ENCODE measurements at regions not wholly inside any gene's neighbourhood (a gene's known extent, or its start where the extent isn't known, plus 50 kb on each side); places are given as distances from the start of the nearest gene placed in this dataset.

DNA sequence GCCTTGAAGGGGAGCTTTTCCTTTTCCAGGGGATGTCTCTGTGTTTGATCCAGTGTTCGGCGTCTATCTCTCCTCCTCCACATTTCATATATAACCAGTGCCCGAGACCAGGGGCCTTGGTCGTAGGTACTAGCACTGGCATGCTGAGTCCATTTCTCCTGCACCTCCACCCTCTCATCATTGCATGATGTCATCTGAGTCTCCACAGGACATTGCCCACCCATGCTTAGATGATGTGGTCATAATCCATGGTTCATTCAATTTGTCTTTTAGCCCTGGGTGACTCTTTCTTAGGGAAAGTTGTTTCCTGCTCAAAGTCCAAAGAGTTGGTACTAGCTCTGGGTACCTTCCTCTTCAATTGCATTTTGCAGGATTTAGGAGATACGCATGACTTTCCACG, 328.1 kb downstream of the BCL11B start:
- DNase-seq (ENCODE audit: low spot score): no peak

DNA sequence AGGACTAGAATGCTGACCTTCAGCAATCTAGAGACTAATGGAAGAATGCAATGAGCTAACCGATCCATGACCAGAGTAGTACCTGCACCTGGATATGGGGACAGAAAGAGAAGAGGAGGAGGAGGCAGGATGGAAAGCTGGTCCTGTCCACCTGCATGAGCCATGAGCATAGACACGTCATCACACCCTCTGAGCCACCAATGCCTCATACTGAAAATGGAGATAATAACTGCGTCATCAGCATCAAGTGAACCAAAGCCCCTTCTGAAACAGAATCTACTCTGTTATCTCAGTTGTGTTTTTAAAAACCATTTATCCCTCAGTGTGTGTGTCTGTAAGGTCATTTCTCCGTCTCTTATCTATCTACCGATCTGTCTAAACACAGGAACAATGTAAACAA, 327.0 kb downstream of the BCL11B start:
- no peak for DNase-seq (ENCODE audit: low spot score)

DNA sequence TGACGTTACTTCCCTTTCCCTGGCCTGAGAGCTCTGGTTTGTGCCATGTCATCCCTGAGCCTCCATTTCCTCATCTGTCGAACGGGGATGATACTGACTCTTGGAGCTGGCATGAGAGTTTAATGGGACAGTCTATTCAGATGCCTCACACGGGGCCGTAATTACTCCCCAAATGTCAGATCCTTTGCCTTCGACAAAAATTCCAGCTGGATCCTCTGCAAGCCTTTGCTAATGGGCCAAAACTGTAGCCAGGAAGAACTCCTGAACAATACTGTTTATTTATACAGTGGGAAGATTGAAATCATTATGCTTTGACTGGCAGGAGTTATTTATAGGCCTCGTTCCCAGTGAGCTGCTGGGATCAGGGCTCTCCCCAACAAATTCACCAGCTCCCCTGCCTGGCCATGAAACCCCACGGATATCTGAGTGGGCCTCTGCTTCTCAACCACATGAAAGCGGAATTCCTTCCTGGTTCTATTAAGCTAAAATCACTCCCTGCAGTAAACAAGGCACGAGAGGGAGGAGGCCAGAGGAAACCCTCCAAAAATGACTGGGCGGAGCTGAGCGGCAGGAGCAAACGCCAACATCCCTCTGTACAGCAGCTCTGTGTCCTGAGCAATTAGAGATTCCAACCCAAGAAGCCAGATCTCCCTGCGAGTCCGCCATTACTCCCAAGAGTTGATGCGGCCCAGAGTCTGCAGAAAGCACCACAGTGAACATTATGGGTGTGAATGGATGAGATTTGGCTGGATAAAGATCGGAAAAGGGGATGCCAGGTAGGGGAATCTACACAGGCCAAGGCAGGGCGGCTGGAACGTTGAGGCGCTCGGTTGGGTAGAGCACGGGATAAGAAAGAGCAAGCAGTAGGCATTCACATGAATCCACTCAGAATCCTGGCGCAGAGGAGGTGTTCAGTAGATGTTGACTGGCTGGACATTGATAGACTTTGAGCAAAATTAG, 326.1 kb downstream of the BCL11B start:
- no peak for DNase-seq (ENCODE audit: low spot score)

DNA sequence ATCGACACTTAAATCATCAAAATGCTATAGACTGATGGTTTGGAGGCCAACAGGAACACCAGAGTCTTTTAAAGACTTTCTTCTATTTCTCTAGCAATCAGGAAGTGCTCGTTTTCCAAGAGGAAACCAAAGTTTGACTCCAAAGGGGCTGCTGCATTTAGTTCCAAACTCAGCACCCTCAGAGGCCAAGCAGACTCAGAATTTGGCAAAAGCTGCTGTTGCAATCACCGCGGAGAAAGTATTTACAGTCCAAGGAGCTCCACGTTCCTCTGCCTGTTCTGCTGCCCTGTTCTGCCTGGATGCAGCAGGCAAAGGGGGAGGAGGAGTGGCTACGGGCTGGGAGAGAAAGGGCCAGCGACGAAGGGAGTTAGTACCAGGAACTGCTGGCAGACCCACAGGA, 325.1 kb downstream of the BCL11B start:
- no peak for DNase-seq (ENCODE audit: low spot score)

DNA sequence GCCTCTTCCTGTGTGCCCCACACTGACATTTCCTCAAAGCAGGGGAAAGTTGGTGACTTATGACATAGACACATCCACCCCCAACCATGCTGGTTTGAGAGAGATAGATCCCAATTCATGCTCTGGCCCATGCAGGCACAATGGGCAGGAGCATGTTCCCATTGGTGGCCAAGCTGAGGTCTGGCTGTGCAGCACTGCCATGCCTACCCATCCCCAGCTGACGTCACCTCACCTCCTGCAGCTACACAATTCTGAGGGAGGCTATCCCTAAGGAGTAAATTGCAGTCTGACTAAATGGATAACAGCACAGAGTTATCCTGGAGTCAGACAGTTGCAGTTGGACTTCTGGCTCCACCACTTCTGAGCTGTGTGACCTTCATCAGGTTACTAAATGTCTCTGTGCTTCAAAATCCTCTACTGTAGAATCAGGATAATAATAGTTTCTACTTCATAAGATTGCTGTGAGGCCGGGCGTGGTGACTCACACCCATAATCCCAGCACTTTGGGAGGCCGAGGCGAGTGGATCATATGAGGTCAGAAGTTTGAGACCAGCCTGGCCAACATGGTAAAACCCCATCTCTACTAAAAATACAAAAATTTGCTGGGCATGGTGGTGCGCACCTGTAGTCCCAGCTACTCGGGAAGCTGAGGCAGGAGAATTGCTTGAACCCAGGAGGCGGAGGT, 323.9 kb downstream of the BCL11B start:
- no peak for DNase-seq (ENCODE audit: low spot score)

DNA sequence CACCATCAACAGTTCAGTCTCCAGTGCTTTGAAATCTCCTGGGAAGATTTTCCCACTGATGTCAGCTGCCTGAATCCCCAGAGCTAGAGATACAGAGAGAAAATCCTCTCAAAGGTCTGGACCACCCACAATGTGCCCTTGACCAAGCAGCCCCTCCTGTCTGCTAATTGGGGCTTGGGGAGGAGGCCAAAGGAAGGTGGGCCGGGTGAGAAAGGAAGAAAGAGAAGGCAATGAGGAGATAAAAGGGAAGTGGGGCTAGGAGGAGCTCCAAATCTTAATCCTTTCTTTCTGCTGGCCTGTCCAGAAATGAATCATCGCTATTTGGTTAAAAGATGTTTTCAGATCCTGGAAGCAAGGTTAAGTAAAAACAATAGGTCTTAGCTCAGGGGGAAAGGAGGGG, 322.9 kb downstream of the BCL11B start:
- no peak for DNase-seq (ENCODE audit: low spot score)

DNA sequence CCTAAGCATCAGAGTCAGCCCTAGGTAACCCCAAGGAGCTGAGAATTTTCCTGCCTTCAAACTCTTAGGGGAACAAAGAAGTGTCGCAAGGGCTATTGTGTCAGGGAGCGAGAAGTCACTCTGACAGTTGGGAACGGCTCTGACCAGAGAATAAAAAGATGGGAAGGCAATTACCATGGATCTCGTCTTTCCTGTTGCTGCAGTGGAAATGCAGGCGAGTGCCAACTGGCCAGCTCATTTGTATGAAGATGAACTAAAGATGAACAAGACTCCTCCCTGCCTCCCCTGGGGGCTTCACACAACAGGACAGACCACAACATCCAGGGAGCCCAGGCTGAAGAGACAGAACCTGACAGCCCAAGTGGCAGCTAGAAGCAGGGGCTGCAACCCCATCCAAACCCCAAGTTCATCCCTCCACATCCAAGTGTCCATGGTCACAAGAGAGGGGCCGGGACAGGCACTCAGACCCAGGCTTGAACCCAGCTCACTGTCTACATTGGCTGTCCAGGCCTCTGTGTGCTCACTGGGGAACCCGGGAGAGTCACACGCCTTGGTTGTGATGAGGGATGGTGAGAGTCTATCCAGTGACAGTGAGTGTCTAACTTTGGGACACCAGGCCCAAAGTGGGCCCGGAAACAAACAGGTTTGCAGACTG, 322.4 kb downstream of the BCL11B start:
- DNase-seq (ENCODE audit: low spot score): no peak

DNA sequence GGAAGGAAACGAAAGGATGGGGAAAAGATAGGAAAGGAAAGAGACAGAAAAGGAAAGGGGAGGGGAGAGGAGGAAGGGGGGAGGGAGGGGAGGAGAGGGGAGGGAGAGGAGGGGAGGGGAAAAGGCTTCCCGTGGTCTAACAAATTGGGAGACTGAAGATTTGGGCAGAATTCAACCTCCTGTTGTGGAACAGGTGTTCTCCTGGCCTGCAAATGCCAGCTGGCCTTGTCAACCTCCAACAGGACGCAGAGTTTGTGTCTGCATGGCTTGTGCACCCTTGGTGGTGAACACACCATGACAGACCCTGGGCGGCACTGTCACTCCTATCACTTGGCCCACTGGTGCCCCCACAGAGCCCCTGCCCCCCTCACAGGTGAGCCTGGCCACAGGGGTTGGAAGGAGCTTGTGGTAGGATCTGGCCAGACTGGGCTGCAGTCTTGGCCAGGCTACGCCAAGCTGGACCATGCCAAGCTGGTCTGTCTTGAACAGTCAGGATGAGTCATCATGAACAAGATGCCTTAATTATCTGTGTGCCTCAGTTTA, 321.6 kb downstream of the BCL11B start:
- no peak for DNase-seq (ENCODE audit: low spot score)

DNA sequence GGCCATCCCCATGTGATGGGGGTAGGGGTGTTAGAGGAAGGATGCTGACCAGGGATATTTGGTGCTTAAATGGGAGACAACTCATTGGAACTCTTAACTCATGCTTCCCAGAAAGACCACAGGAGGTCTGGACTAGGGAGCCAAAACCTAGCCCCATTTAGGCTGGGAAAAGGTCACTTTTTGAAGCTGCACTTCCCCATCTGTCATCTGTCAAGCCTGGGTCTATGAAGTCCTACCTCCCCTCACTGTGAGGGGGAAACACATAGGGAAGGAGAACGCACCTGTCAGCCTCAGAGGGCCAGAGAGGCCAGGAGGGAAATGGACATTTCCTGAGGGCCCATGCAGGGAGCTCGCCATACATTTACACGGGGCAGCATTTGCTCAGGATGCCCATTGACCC, 321.0 kb downstream of the BCL11B start:
- DNase-seq (ENCODE audit: low spot score): no peak

DNA sequence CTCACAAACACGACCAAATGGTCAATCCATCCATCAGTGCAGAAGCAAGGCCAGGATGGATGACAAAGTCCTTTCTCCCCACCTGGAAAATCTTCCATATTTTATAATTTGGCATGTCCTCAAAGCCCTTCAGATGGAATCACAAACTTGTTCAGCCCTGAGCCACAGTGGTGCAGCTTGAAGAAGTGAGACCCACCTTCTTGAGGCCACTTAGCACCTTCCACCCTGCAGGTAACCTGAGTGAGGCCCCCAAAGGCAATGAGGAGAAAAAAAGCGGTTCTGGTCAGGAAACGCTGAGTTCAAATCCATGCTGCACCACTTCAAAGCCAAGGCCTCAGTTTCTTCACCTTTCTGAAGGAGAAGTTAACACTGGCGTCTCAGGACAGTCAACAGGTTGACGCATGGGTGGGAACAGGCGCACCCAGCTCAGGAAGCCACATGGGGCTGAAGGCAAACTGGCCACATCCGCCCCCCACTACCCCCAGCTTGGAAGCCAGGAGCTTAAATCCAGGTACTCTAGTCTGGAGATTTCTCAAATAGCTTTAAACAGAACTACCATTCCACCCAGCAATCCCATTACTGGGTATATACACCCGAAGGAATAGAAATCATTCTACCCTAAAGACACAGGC, 320.4 kb downstream of the BCL11B start:
- DNase-seq (ENCODE audit: low spot score): no peak

DNA sequence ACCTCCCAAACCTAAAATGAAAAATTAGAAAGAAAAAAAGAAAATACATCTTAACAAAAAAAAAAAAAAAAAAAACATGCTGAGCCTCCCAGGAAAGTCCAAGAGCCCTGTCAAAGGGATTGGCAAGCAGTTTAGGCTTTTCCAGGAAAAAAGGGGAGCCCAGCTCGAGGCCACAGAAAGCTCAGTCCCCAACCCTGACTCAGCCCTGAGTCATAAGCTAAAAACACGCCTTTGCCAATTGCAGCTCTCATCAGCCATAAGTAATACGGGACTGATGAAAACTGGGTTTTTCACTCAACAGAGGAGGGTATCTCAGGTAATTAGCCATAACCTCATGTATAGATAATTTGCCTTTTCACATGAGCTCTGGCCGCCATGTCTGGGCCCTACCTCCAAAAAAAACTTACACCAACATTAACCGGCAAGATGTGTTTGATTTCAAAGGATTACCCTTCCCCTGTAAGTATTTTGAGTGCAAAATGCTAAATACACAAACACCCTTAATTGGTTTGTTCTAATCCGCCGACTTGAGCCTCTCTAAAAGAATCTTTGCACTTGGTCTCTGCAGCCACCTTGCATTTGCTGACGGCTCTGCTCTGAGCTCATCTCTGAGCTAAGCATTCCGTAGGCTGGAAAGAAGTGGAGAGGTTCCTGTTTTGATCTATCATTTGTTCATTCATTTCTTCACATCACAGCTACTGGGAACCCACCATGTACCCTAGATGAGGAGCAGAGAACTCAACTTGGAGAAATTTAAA, 319.2 kb downstream of the BCL11B start:
- DNase-seq (ENCODE audit: low spot score): peak; percentile 60

DNA sequence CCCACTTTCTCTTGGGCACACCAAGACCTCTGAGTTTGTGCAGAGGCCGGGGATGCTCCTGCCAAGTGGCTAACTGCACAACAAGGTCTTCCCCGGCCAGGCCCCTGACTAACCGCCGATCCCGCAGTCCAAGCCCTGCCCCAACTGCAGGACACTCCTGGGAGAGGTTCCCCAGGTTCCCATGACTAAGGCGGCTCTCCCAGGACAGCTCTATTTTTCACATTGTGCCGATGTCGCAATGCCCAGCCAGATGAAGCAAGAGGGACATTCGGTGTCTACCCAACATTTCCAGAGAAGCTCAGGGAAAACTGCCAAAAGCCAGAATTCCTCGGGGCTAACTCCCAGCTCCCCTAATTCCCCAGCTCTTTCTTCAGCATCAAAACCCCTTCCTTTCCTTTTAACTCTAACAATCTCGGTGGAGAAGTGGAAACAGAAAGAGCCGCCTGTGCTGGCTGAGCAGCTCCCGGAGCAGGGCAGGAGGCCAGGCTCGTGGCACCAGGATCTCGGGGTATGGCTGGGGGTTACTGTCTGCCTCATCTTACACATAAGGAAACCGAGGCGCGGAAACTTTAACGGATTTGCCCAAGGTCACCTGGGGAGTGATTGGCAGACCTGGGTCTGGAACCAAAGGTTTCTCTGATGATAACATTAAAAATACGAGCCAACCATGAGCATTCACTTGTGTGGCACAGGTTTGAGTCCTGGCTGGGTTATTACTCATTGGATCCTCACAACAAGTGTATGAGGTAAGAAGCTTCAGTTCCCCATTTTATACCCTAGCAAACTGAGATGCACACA, 318.2 kb downstream of the BCL11B start:
- DNase-seq (ENCODE audit: low spot score): peak; percentile 30

DNA sequence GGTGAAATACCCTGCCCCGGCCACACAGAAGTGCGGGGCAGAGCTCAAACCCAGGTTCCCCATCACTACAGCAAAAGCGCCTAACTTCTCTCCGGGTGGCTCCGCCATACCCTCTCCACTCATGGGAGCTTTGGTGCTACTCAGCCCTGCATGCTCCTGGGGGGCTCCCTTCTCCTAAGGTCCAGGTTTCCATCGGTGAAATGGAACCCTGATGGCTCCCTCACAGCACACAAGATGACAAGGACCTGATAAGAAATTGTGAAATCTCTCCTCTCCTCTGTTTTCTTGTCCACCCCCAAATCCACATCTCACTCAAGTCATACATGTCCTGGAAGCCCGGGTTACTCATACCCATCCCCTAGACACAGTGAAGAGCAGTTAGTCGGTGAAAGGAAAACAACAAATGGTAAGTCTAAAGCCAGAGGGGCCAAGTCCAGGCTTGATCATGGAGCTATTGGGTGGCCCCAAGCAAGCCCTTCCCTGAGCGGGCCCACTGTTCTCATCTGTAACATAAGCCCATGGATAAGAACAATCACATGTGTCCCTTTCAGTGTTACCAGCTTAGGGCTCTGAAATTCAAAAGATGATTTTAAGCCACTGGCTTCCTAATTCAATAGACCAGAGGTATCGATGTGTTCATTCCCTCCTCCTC, 317.5 kb downstream of the BCL11B start:
- DNase-seq (ENCODE audit: low spot score): no peak

DNA sequence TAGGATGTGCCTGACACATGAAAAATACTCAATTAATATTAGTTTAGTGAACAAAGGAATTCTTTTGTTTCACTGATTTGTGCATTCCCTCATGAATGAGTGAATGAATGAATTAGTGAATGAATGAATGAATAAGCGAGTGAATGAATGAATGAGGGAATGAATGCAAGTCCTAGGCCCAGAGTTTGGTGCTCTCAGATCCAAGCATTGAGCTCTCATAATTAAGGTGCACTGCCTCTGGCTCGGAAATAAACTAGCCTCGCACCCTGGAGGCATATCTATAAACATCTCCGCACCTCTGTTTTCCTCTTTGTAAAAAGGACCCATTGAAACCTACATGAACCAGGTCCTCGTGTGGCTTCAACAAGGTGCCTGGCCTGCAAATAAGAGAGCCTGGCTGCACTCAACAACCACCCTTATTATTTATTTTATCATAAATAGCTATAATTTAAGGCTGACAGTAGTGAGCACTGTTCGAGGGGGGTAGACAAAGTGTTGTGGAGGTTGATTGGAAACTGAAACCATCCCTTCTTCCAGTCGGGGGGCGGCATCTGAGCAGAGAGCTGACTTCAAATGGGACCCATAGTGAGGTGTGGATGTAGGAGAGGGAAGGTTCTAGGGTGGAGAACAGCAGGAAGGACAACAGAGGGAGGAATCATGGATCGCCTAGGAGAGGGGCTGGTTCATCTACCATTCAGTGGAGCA, 316.8 kb downstream of the BCL11B start:
- DNase-seq (ENCODE audit: low spot score): no peak

DNA sequence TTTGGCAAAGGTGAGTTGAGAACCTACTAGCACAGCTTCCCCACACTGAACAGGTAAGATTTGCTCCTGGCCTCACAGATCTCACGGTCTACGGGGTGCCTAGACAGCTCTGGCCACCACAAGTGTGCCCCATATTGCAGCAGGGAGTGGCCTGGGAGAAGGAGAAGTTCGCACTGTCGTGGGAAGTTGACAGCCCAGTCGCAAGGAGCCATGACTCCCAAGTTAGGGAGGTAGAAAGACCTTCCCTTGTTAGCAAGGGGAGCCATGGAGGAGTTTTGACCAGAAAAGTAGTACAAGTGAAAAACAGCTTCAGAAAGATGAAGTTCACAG, 316.3 kb downstream of the BCL11B start:
- no peak for DNase-seq (ENCODE audit: low spot score)

DNA sequence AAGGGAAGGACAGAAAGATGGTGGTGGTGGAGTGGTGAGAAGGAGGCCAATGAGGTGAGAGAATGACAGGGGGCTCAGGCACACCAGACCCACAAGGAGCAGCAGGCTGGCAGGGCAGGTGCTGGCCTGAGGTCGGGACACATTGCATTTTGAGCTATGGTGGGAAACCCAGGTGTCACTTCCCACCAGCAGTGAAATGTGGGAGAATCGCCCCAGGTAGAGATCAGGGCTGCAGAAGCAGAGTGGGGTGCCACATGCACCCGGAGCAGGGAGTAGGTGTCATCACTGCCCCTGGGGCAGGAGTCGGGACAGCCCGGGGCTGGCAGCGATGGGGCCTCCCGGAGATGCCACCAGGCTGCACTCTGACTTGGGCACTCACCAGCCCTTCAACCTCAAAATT, 315.8 kb downstream of the BCL11B start:
- DNase-seq (ENCODE audit: low spot score): no peak

DNA sequence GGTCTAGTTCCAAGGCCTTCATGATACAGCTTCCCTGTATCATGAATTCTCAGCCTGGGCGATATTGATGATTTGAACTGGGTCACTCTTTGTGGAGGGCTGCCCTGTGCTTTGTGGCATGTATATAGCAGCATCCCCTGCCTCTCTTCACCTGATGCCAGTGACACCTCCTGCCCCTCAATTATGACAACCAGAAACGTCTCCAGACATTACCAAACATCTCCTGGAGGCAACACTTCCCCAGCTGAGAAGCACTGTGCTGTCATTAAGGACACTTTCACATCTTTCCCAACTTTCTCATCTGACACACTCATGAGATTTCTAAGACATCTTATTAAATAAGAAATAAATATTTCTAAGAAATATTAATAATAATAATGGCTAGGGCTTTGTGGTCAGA, 315.3 kb downstream of the BCL11B start:
- DNase-seq (ENCODE audit: low spot score): no peak

DNA sequence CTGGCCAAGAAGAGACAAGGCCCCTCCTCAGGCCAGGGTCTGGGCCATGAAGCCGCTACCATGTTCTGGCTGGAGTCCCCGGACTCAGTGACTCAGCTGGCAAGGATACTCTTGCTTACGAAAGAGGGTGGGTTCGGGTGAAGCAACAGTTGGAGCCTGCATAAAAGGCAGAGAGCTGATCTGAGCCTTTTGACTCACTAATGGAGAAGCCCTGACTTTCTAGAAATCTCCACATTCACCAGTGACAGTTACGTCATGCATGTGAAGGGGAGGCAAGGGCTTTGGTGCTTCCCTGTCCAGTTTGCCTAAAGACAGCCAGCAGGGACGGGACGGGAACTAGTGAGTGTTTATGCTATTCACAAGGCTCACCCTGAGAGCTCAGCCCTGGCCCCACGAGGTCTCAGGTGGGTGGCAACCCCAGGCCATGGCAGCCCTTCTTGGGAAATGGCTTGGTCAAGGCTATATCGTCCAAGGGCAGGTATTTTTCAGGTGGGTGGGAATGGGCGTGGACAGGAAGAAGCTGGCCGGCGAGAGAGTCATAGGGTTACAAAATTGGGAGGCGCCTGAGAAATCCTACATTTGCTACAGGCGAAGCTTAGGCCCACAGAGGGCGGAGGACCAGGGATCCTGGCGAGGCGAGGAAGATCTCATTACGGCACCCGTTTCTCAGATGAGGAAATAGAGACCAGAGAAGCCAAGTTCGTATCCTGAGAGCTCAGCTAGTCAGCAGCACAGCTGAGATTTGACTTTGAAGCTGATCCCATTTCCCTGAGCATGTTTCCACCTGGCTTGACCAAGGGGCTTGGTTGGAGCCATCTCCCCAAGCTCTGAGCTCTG, 314.6 kb downstream of the BCL11B start:
- DNase-seq (ENCODE audit: low spot score): peak; percentile 69

Measured in AG08396 (cell line).